ENCODE measurements at regions not wholly inside any gene's neighbourhood (a gene's known extent, or its start where the extent isn't known, plus 50 kb on each side); places are given as distances from the start of the nearest gene placed in this dataset.

DNA sequence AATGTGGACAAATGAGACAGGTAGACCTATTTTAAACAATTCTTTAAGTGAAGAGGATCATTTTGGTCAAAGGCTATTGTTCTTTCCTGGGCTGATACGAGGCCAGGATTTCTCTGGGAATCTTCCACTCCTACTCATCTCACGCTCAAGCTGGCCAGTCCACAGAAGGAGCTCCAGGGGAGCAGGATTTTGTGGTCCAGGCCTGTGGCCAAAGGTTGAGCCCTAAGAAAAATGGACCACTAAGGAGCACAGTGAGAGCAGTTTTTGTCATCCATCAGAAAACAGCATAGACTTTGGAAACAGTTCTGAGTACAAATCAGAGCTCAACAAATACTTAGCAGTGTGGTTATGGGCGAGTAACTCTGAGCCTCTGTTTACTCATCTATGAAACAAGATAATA, 260.2 kb upstream of the RUNX1 start:
- TF ChIP-seq, protein P1, sequence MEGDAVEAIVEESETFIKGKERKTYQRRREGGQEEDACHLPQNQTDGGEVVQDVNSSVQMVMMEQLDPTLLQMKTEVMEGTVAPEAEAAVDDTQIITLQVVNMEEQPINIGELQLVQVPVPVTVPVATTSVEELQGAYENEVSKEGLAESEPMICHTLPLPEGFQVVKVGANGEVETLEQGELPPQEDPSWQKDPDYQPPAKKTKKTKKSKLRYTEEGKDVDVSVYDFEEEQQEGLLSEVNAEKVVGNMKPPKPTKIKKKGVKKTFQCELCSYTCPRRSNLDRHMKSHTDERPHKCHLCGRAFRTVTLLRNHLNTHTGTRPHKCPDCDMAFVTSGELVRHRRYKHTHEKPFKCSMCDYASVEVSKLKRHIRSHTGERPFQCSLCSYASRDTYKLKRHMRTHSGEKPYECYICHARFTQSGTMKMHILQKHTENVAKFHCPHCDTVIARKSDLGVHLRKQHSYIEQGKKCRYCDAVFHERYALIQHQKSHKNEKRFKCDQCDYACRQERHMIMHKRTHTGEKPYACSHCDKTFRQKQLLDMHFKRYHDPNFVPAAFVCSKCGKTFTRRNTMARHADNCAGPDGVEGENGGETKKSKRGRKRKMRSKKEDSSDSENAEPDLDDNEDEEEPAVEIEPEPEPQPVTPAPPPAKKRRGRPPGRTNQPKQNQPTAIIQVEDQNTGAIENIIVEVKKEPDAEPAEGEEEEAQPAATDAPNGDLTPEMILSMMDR (IDR thresholded peaks at IDR 0.05) = no peak
- TF ChIP-seq POLR2A (IDR thresholded peaks at IDR 0.05) = no peak

Data from heart left ventricle (tissue), 13 donors.